ENCODE measurements at regions not wholly inside any gene's neighbourhood (a gene's known extent, or its start where the extent isn't known, plus 50 kb on each side); places are given as distances from the start of the nearest gene placed in this dataset.
"Not testable (repeated sequence)": the region's sequence is repeated elsewhere in the genome, so short reads cannot be mapped to it uniquely, and the experiment has no call there.

GRCh38 chr11:34719303-34719848 lies 98.5 kb downstream of the EHF start:
- Histone ChIP-seq H3K9me3 (no peaks in the 10 kb centered on the region), H3K27me3 (no peaks in the 10 kb centered on the region), H3K4me3 (no peak overlapping the region), H3K27ac (no peak overlapping the region), H3K36me3 (no peaks in the 10 kb centered on the region), H3K4me1 (no peaks in the 10 kb centered on the region)
- DNase-seq = peak in 1 of 2 donors; percentile 6
- intact Hi-C loops (cut with DNase I; ENCODE audit: low total_unique reads) = no loop called here
- TF ChIP-seq CTCF (IDR thresholded peaks at IDR 0.05) (no peak), POLR2A (IDR thresholded peaks at IDR 0.05) (no peak), POLR2AphosphoS5 (IDR thresholded peaks at IDR 0.05) (no peak), EP300 (IDR thresholded peaks at IDR 0.05) (no peak)
- 3 to 14% (median 10%) methylated on average over 1 of the region's 1 CpG for WGBS, 5 donors

- H3K4me3 ChIP-seq; H3K27me3 ChIP-seq; H3K27ac ChIP-seq; H3K4me1 ChIP-seq; DNase-seq; intact Hi-C loops (cut with DNase I; ENCODE audit: low total_unique reads); H3K36me3 ChIP-seq: not testable (repeated sequence)
- H3K9me3 ChIP-seq = peaks cover 4 to 43% (median 24%) of the 10 kb centered on the region in 4 donors
Measured at GRCh38 chr11:34713631-34714030, 92.7 kb downstream of the EHF start.

Small RNAs in the stretch of these regions (small RNA-seq; reads per million reads assigned to genes)
- 0 reads per million in 4 donors for gene AL359999.1
